VCaP (cell line): ENCODE measurements at regions not wholly inside any gene's neighbourhood (a gene's known extent, or its start where the extent isn't known, plus 50 kb on each side); places are given as distances from the start of the nearest gene placed in this dataset.
"Not testable (repeated sequence)": the region's sequence is repeated elsewhere in the genome, so short reads cannot be mapped to it uniquely, and the experiment has no call there.

ENCODE experiments used
- H3K27ac ChIP-seq: fragments of 450-650 bp; 2 replicates; pipeline ENCODE4 v1.5.1; 2017
- CTCF ChIP-seq: fragments of 450-650 bp; conservative IDR thresholded peaks from 2 replicates; pipeline ENCODE4 v1.5.1; 2017; ENCODE audit warnings: mild to moderate bottlenecking, moderate library complexity

- H3K27ac ChIP-seq = no peak overlapping the region
- TF ChIP-seq CTCF = no peak
Measured at GRCh38 chr11:87583931-87584330, 546.2 kb downstream of the TMEM135 start.

GRCh38 chr11:87575088-87575487 lies 537.4 kb downstream of the TMEM135 start:
- no peak overlapping the region for H3K27ac ChIP-seq
- TF ChIP-seq CTCF = no peak

GRCh38 chr11:87574193-87574592 lies 536.5 kb downstream of the TMEM135 start:
- TF ChIP-seq CTCF = no peak
- H3K27ac ChIP-seq = no peak overlapping the region

- no peak overlapping the region for H3K27ac ChIP-seq
- no peak for TF ChIP-seq CTCF
Measured at GRCh38 chr11:87573708-87574107, 536.0 kb downstream of the TMEM135 start.

- H3K27ac ChIP-seq = no peak overlapping the region
- TF ChIP-seq CTCF = no peak
Measured at GRCh38 chr11:87572881-87573280, 535.1 kb downstream of the TMEM135 start.

- H3K27ac ChIP-seq = no peak overlapping the region
- TF ChIP-seq CTCF = no peak
Measured at GRCh38 chr11:87560352-87560751, 522.6 kb downstream of the TMEM135 start.

- not testable (repeated sequence) for H3K27ac ChIP-seq
Measured at GRCh38 chr11:87559852-87560251, 522.1 kb downstream of the TMEM135 start.

- TF ChIP-seq CTCF = no peak
- H3K27ac ChIP-seq = no peak overlapping the region
Measured at GRCh38 chr11:87555101-87555500, 517.4 kb downstream of the TMEM135 start.
